HepG2 (cell line): ENCODE measurements at regions not wholly inside any gene's neighbourhood (a gene's known extent, or its start where the extent isn't known, plus 50 kb on each side); places are given as distances from the start of the nearest gene placed in this dataset.
"Not testable (repeated sequence)": the region's sequence is repeated elsewhere in the genome, so short reads cannot be mapped to it uniquely, and the experiment has no call there.

Experiments used
- ATAC-seq: fragments of 200-7000 bp; cut with Tn5 transposase; 3 replicates; pipeline ENCODE4 v1.9.1; 2020; ENCODE audit warnings: mild to moderate bottlenecking, moderate library complexity
- BruUV-seq: library from RNA; stranded (reverse); fragments of 400-500 nt; replicated peaks from 2 replicates; lab custom pipeline; 2021; lab: Mats Ljungman, UMichigan
- CTCF ChIA-PET: fragments of 300-600 bp; formaldehyde crosslinking; extraction: SDS; loops from one replicate; lab custom pipeline; 2021; ENCODE audit warnings: low total read pairs, inconsistent platforms, low intra/inter-chr PET ratio; lab: Yijun Ruan, JAX
- POLR2A ChIA-PET: fragments of 350-600 bp; sonication (Branson Sonifier 250); formaldehyde crosslinking; loops from one replicate; lab custom pipeline; 2020; ENCODE audit warnings: antibody characterized with exemption, inconsistent platforms; lab: Yijun Ruan, JAX
- DNase-seq: peaks from one replicate; pipeline ENCODE4 v3.0.0-alpha.2; 2015; ENCODE audit warnings: low spot score
- FAIRE-seq: peaks from 3 replicates; lab custom pipeline; 2011; peaks lifted over from hg19 to GRCh38; lab: Jason Lieb, UNC
- H2AFZ ChIP-seq: one replicate; pipeline ENCODE4 v1.6.1; 2011; ENCODE audit warnings: low read length, inconsistent platforms
- H3K27ac ChIP-seq: fragments of 300-600 bp; 3 replicates; pipeline ENCODE4 v1.8.0; 2011; ENCODE audit warnings: mixed run types, mild to moderate bottlenecking, mixed read lengths, low read length, inconsistent platforms; ENCODE audit not compliant: insufficient read depth; ENCODE audit errors: extremely low read length
- H3K27me3 ChIP-seq, 2 experiments: fragments of 200-600 bp in 1 of 2; 2 replicates in 1 of 2; 3 replicates in 1 of 2; pipeline versions ENCODE4 v1.6.0 to v1.8.0; 2011; ENCODE audit warnings: low read length in 2 of 2, mild to moderate bottlenecking in 2 of 2, moderate library complexity in 2 of 2, inconsistent platforms in 1 of 2; ENCODE audit not compliant: insufficient read depth in 2 of 2, control insufficient read depth in 1 of 2
- H3K36me3 ChIP-seq, 2 experiments: fragments of 200-600 bp in 1 of 2; replicated peaks in 1 of 2; 2 replicates in 1 of 2; 3 replicates in 1 of 2; pipeline versions ENCODE4 v1.5.1 to v1.8.0; 2011; ENCODE audit warnings: low read length in 2 of 2, inconsistent platforms in 1 of 2; ENCODE audit not compliant: insufficient read depth in 2 of 2, control insufficient read depth in 1 of 2
- H3K4me1 ChIP-seq: 2 replicates; pipeline ENCODE4 v1.5.1; 2012; ENCODE audit warnings: low read length, inconsistent platforms; ENCODE audit not compliant: insufficient read depth
- H3K4me2 ChIP-seq: 2 replicates; pipeline ENCODE4 v1.6.0; 2011; ENCODE audit warnings: low read depth, low read length, inconsistent platforms
- H3K4me3 ChIP-seq, 3 experiments: fragments of 200-600 bp in 1 of 3; sonication (generic), shearing (Covaris generic) in 1 of 3; replicated peaks in 1 of 3; 2 replicates each; pipeline ENCODE4 v1.5.1; 2011 to 2016; ENCODE audit warnings: low read length in 3 of 3, inconsistent platforms in 2 of 3, low read depth in 2 of 3, mild to moderate bottlenecking in 2 of 3, control low read depth in 1 of 3, mixed read lengths in 1 of 3; ENCODE audit not compliant: insufficient read depth in 1 of 3
- H3K79me2 ChIP-seq: one replicate; pipeline ENCODE4 v1.6.1; 2011; ENCODE audit warnings: low read length, inconsistent platforms; ENCODE audit not compliant: insufficient read depth
- H3K9ac ChIP-seq: 2 replicates; pipeline ENCODE4 v1.6.0; 2011; ENCODE audit warnings: mild to moderate bottlenecking, low read depth, low read length, inconsistent platforms; ENCODE audit not compliant: insufficient read depth
- H3K9me3 ChIP-seq: 2 replicates; pipeline ENCODE4 v1.5.1; 2012; ENCODE audit warnings: mild to moderate bottlenecking, low read length
- H4K20me1 ChIP-seq: 2 replicates; pipeline ENCODE4 v1.6.0; 2011; ENCODE audit warnings: inconsistent platforms, mild to moderate bottlenecking, low read length, moderate library complexity; ENCODE audit not compliant: insufficient read depth
- GLI4 ChIP-seq: sonication (generic); formaldehyde crosslinking; IDR thresholded peaks from 2 replicates; pipeline ENCODE4 v1.5.1; 2020; ENCODE audit warnings: missing genetic modification reagents, mild to moderate bottlenecking, moderate library complexity, borderline replicate concordance
- NFKB2 ChIP-seq: sonication (generic); formaldehyde crosslinking; IDR thresholded peaks from 2 replicates; pipeline ENCODE4 v1.4.0; 2020; ENCODE audit warnings: missing genetic modification reagents, borderline replicate concordance
- ZBTB4 ChIP-seq: sonication (generic); formaldehyde crosslinking; IDR thresholded peaks from 2 replicates; pipeline ENCODE4 v1.4.0; 2020; ENCODE audit warnings: missing genetic modification reagents, mild to moderate bottlenecking, borderline replicate concordance
- ZMAT5 ChIP-seq: sonication (generic); formaldehyde crosslinking; IDR thresholded peaks from 2 replicates; pipeline ENCODE4 v1.5.0; 2020; ENCODE audit warnings: mild to moderate bottlenecking, low read depth, missing genetic modification reagents, borderline replicate concordance
- ZNF780A ChIP-seq: sonication (generic); formaldehyde crosslinking; IDR thresholded peaks from 2 replicates; pipeline ENCODE4 v1.8.0; 2022; ENCODE audit warnings: mild to moderate bottlenecking, missing genetic modification reagents, moderate library complexity
- ZNF839 ChIP-seq: sonication (generic); formaldehyde crosslinking; IDR thresholded peaks from 2 replicates; pipeline ENCODE4 v1.4.0; 2020; ENCODE audit warnings: missing genetic modification reagents, mild to moderate bottlenecking, borderline replicate concordance
- WGBS: methylation state at CpG from one replicate; pipeline ENCODE4 v1.1.6; 2017; ENCODE audit warnings: low lambda C conversion rate; 5-methylcytosine and 5-hydroxymethylcytosine counted together
- in situ Hi-C: cut with HindIII; loops from 2 replicates; pipeline ENCODE4 v1.10.0; 2017; ENCODE audit warnings: low pct_unique_long_range_greater_than_20kb; ENCODE audit not compliant: extremely low pct_ligation_motif_present
- intact Hi-C: fragments of 100-400 bp; cut with micrococcal nuclease; formaldehyde crosslinking; loops from one replicate; pipeline ENCODE4 v1.10.0; 2022; ENCODE audit not compliant: unreplicated experiment

- Histone ChIP-seq H2AFZ (no peak overlapping the region), H3K27ac (no peak overlapping the region), H4K20me1 (no peaks in the 10 kb centered on the region), H3K4me2 (no peak overlapping the region), H3K36me3 (no peaks in the 10 kb centered on the region), H3K79me2 (no peaks in the 10 kb centered on the region), H3K4me3 (no peak overlapping the region), H3K4me1 (no peaks in the 10 kb centered on the region), H3K9ac (no peak overlapping the region), H3K27me3 (no peaks in the 10 kb centered on the region), H3K9me3 (no peaks in the 10 kb centered on the region)
- POLR2A ChIA-PET: no interaction called here
- no peak for TF ChIP-seq ZBTB4
- TF ChIP-seq GLI4 (CRISPR knock-in tag): no peak
- DNase-seq (no peak), FAIRE-seq (no peak), ATAC-seq (no peak)
- no TSS peak for BruUV-seq
- intact Hi-C loops: no loop called here
- CTCF ChIA-PET: no interaction called here
- 49% methylated on average over 2 of the region's 3 CpGs for WGBS
- in situ Hi-C loops: no loop called here
These were observed 1037.0 kb downstream of the NR2F1-AS1 start for GRCh38 chr5:92544036-92544435.

DNA sequence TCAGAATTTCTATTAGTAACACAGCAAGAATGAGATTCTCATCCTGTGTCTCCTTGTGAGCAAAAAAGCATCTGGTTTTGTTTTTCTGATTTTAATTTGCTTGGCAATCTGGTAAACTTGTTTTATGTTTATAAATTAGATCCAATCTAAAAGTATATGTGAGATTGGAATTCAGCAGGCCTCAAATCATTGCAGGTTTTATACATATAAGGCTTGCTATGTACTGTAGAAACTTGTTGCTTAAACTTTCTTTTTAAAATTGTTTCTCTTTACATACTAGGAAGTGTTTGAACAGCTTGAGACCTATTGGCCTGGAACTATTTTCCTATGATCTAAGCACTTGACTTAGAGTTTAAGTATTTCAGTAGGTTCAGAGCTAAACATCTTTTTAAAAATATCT, 1037.8 kb downstream of the NR2F1-AS1 start:
- Histone ChIP-seq H3K36me3 (no peaks in the 10 kb centered on the region), H3K27me3 (no peaks in the 10 kb centered on the region), H3K27ac (no peak overlapping the region), H4K20me1 (no peaks in the 10 kb centered on the region), H3K4me2 (no peak overlapping the region), H3K9ac (no peak overlapping the region), H3K9me3 (no peaks in the 10 kb centered on the region), H3K79me2 (no peaks in the 10 kb centered on the region), H3K4me3 (no peak overlapping the region), H3K4me1 (no peaks in the 10 kb centered on the region), H2AFZ (no peak overlapping the region)
- ATAC-seq: no peak
- DNase-seq: no peak
- intact Hi-C loops: no loop called here
- ChIA-PET CTCF (no interaction called here), POLR2A (no interaction called here)
- no peak for FAIRE-seq
- in situ Hi-C loops: no loop called here
- no TSS peak for BruUV-seq
- TF ChIP-seq ZNF839 (CRISPR knock-in tag): no peak
- TF ChIP-seq ZMAT5 (CRISPR knock-in tag): no peak
- no peak for TF ChIP-seq ZNF780A (CRISPR knock-in tag)
- no peak for TF ChIP-seq NFKB2

DNA sequence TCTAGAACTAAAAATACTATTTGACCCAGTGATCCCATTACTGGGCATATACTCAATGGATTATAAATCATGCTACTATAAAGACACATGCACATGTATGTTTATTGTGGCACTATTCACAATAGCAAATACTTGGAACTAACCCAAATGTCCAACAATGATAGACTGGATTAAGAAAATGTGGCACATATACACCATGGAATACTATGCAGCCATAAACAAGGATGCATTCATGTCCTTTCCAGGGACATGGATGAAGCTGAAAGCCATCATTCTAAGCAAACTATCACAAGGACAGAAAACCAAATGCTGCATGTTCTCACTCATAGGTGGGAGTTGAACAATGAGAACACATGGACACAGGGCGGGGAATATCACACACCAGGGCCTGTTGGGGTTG, 1039.0 kb downstream of the NR2F1-AS1 start:
- CTCF ChIA-PET, H3K36me3 ChIP-seq, H3K27me3 ChIP-seq, H3K4me1 ChIP-seq, H3K9ac ChIP-seq, POLR2A ChIA-PET, H3K79me2 ChIP-seq, DNase-seq, H2AFZ ChIP-seq, H3K9me3 ChIP-seq, H4K20me1 ChIP-seq, H3K27ac ChIP-seq, BruUV-seq, FAIRE-seq, in situ Hi-C loops, ATAC-seq, intact Hi-C loops, H3K4me2 ChIP-seq, H3K4me3 ChIP-seq: not testable (repeated sequence)
- WGBS: 80% methylated on average over 1 of the region's 1 CpG
